H1 (cell line): ENCODE measurements at regions not wholly inside any gene's neighbourhood (a gene's known extent, or its start where the extent isn't known, plus 50 kb on each side); places are given as distances from the start of the nearest gene placed in this dataset.

Experiments
- BRCA1 ChIP-seq: IDR thresholded peaks from 2 replicates; pipeline ENCODE4 v1.6.1; 2012; ENCODE audit warnings: low read depth, low read length, improper control_type of control experiment
- CHD2 ChIP-seq: IDR thresholded peaks from 2 replicates; pipeline ENCODE4 v1.6.1; 2012; ENCODE audit warnings: low read length, improper control_type of control experiment
- PHF8 ChIP-seq: fragments of 200-600 bp; sonication (generic); conservative IDR thresholded peaks from 2 replicates; pipeline ENCODE4 v1.7.1; 2012; ENCODE audit warnings: low read depth, mild to moderate bottlenecking, inconsistent platforms, low read length, moderate library complexity
- SIX5 ChIP-seq: IDR thresholded peaks from 2 replicates; pipeline ENCODE4 v1.6.1; 2011; ENCODE audit warnings: mild to moderate bottlenecking, low read depth, low read length

- TF ChIP-seq CHD2 = no peak
- no peak for TF ChIP-seq PHF8
- no peak for TF ChIP-seq BRCA1
- no peak for TF ChIP-seq SIX5
- TF ChIP-seq, all 59 proteins: peak for 0
Observed at GRCh38 chr9:18330401-18331309, 143.3 kb upstream of the ADAMTSL1 start (continued).
